Smooth muscle cell (in vitro differentiated cells): ENCODE measurements at regions not wholly inside any gene's neighbourhood (a gene's known extent, or its start where the extent isn't known, plus 50 kb on each side); places are given as distances from the start of the nearest gene placed in this dataset. TPM values are rescaled to one million over a fixed set of nuclear protein-coding genes. Genes with fewer than 3 reads are reported as not detected.
A peak's percentile ranks its signal among the peaks of the same experiment; 100 is the strongest.

Source experiments
- DNase-seq: peaks from one replicate; lab custom pipeline; 2025; ENCODE audit not compliant: unreplicated experiment; lab: John Stamatoyannopoulos, UW
- H2AFZ ChIP-seq: fragments of 200-600 bp; sonication (generic); 2 replicates; pipeline ENCODE4 v1.6.0; 2016; ENCODE audit warnings: antibody characterized with exemption, low read depth, mild to moderate bottlenecking
- H3F3A ChIP-seq: fragments of 200-600 bp; sonication (generic); 2 replicates; pipeline ENCODE4 v1.6.0; 2017; ENCODE audit warnings: antibody characterized with exemption, low read depth
- H3K27ac ChIP-seq: fragments of 200-600 bp; sonication (generic); 2 replicates; pipeline ENCODE4 v1.5.1; 2016; ENCODE audit warnings: low read depth, mild to moderate bottlenecking
- H3K27me3 ChIP-seq: fragments of 200-600 bp; sonication (generic); 2 replicates; pipeline ENCODE4 v1.6.1; 2016; ENCODE audit warnings: low read depth, mild to moderate bottlenecking
- H3K36me3 ChIP-seq: fragments of 200-600 bp; sonication (generic); 2 replicates; pipeline ENCODE4 v1.5.1; 2016; ENCODE audit warnings: low read depth
- H3K4me1 ChIP-seq: fragments of 200-600 bp; sonication (generic); 2 replicates; pipeline ENCODE4 v1.5.1; 2016; ENCODE audit warnings: low read depth
- H3K4me2 ChIP-seq: fragments of 200-600 bp; sonication (generic); 2 replicates; pipeline ENCODE4 v1.6.0; 2016; ENCODE audit warnings: mild to moderate bottlenecking
- H3K4me3 ChIP-seq: fragments of 200-600 bp; sonication (generic); 2 replicates; pipeline ENCODE4 v1.5.1; 2016; ENCODE audit warnings: mild to moderate bottlenecking
- H3K79me2 ChIP-seq: fragments of 200-600 bp; sonication (generic); 2 replicates; pipeline ENCODE4 v1.6.0; 2016; ENCODE audit warnings: low read depth, mild to moderate bottlenecking
- H3K9ac ChIP-seq: fragments of 200-600 bp; sonication (generic); 2 replicates; pipeline ENCODE4 v1.6.0; 2016; ENCODE audit warnings: low read depth
- H3K9me3 ChIP-seq: fragments of 200-600 bp; sonication (generic); replicated peaks from 2 replicates; pipeline ENCODE4 v1.5.1; 2016; ENCODE audit warnings: low read depth
- H4K20me1 ChIP-seq: fragments of 200-600 bp; sonication (generic); 2 replicates; pipeline ENCODE4 v1.6.0; 2016; ENCODE audit warnings: low read depth
- CTCF ChIP-seq: fragments of 200-600 bp; sonication (generic); IDR thresholded peaks from 2 replicates; pipeline ENCODE4 v1.5.1; 2017; ENCODE audit warnings: borderline replicate concordance, mild to moderate bottlenecking, antibody characterized with exemption; ENCODE audit not compliant: insufficient read depth, poor library complexity, severe bottlenecking
- WGBS: methylation state at CpG from one replicate; pipeline ENCODE4 v1.1.7; 2016; ENCODE audit warnings: low lambda C conversion rate; 5-methylcytosine and 5-hydroxymethylcytosine counted together
- small RNA-seq: library from RNA; depleted of rRNA; stranded (forward); fragments of <200 nt; gene quantifications from one replicate; pipeline ENCODE3, GENCODE V24; 2014

- no peaks in the 10 kb centered on the region for H3K9me3 ChIP-seq
- H3K27ac ChIP-seq = no peak overlapping the region
- H3K79me2 ChIP-seq = no peaks in the 10 kb centered on the region
- no peaks in the 10 kb centered on the region for H3K27me3 ChIP-seq
- no peak for DNase-seq
- no peaks in the 10 kb centered on the region for H3K36me3 ChIP-seq
- H3K4me2 ChIP-seq = no peak overlapping the region
- H4K20me1 ChIP-seq = no peaks in the 10 kb centered on the region
- TF ChIP-seq CTCF = no peak
- no peaks in the 10 kb centered on the region for H3F3A ChIP-seq
- WGBS = 97% methylated on average over 1 of the region's 1 CpG
- no peak overlapping the region for H3K4me3 ChIP-seq
- no peaks in the 10 kb centered on the region for H3K4me1 ChIP-seq
- H3K9ac ChIP-seq = no peak overlapping the region
- H2AFZ ChIP-seq = no peak overlapping the region
These were observed 347.7 kb downstream of the CHSY3 start for GRCh38 chr5:130251931-130252330.

- WGBS = 70% methylated on average over 4 of the region's 4 CpGs
- Histone ChIP-seq H2AFZ (no peak overlapping the region), H3K27me3 (no peaks in the 10 kb centered on the region), H3K9me3 (no peaks in the 10 kb centered on the region), H3K79me2 (no peaks in the 10 kb centered on the region), H3F3A (no peaks in the 10 kb centered on the region), H3K9ac (no peak overlapping the region), H4K20me1 (no peaks in the 10 kb centered on the region), H3K4me3 (no peak overlapping the region), H3K36me3 (no peaks in the 10 kb centered on the region), H3K27ac (no peak overlapping the region), H3K4me1 (no peaks in the 10 kb centered on the region), H3K4me2 (no peak overlapping the region)
- DNase-seq = no peak
- no peak for TF ChIP-seq CTCF
These were observed 339.4 kb downstream of the CHSY3 start for GRCh38 chr5:130243641-130244040.

GRCh38 chr5:130237721-130238120, 333.5 kb downstream of the CHSY3 start:
- Histone ChIP-seq H3F3A (no peaks in the 10 kb centered on the region), H4K20me1 (no peaks in the 10 kb centered on the region), H3K9ac (no peak overlapping the region), H3K4me2 (no peak overlapping the region), H3K36me3 (no peaks in the 10 kb centered on the region), H3K27me3 (no peaks in the 10 kb centered on the region), H3K4me3 (no peak overlapping the region), H2AFZ (peak overlapping the region; percentile 26), H3K79me2 (no peaks in the 10 kb centered on the region), H3K27ac (no peak overlapping the region), H3K4me1 (no peaks in the 10 kb centered on the region), H3K9me3 (no peaks in the 10 kb centered on the region)
- WGBS = 74% methylated on average over 3 of the region's 3 CpGs
- no peak for TF ChIP-seq CTCF
- no peak for DNase-seq

Small RNAs in the stretch of these regions (small RNA-seq; reads per million reads assigned to genes)
- gene AC113367.2 = not detected
- not detected for gene RNU7-53P
